ENCODE measurements at regions not wholly inside any gene's neighbourhood (a gene's known extent, or its start where the extent isn't known, plus 50 kb on each side); places are given as distances from the start of the nearest gene placed in this dataset.

DNA sequence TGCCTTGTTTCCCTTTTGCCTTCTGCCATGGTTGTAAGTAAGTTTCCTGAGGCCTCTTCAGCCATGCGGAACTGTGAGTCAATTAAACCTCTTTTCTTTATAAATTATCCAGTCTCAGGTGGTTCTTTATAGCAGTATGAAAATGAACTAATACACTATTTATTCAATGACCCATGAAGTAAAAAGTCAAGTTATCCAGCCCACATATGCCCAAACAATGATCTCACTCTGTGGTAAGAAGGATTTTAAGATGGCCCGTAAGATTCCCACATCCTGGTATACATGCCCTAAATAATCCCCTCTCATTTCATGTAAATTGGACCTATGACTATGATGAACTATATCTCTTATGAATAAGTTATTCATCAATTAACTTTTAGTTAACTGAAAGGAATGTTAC is 1008.3 kb upstream of the B3GALT2 start:
- no peaks in the 10 kb centered on the region for H3K4me1 ChIP-seq (ENCODE audit: control insufficient read depth in 1 of 2, insufficient read depth in 2 of 2, low read length in 2 of 2)
- intact Hi-C loops (cut with micrococcal nuclease), result no loop called here
- no peak for ATAC-seq

More for the DNA sequence above, 1008.3 kb upstream of the B3GALT2 start:
- RAD21 ChIA-PET (ENCODE audit: low non-redundant PET in 1 of 2, low total read pairs in 2 of 2, uncharacterized antibody in 2 of 2, unreplicated experiment in 2 of 2), result no interaction called here
- no peak overlapping the region for H3K9ac ChIP-seq (ENCODE audit: low read length)
- H3K27ac ChIP-seq (ENCODE audit: low read depth, low read length), result no peak overlapping the region
- no peaks in the 10 kb centered on the region for H4K20me1 ChIP-seq (ENCODE audit: insufficient read depth)
- no TSS peak for BruUV-seq (replicated peaks)
- H3K9me3 ChIP-seq (ENCODE audit: control insufficient read depth in 1 of 2, insufficient read depth in 1 of 2, low read depth in 1 of 2, low read length in 2 of 2), result no peaks in the 10 kb centered on the region
- H3K4me3 ChIP-seq (replicated peaks in 1 of 2; ENCODE audit: low read depth in 1 of 2, low read length in 2 of 2), result no peak overlapping the region
- H3K9me2 ChIP-seq (ENCODE audit: insufficient read depth), result no peaks in the 10 kb centered on the region; the same call in 1 of the 2 replicates
- no peak overlapping the region for H2AFZ ChIP-seq (ENCODE audit: low read depth, low read length, poor library complexity, severe bottlenecking)
- no peaks in the 10 kb centered on the region for H3K79me2 ChIP-seq (ENCODE audit: insufficient read depth, low read length)
- TF ChIP-seq ELF1 (IDR thresholded peaks at IDR 0.05; ENCODE audit: borderline replicate concordance, low read depth), result no peak
- no peak for TF ChIP-seq SRF (IDR thresholded peaks at IDR 0.05; ENCODE audit: low read depth)
- TF ChIP-seq POLR2A (IDR thresholded peaks at IDR 0.05; ENCODE audit: borderline replicate concordance, extremely low read depth, insufficient read depth, insufficient read length), result no peak
- TF ChIP-seq, protein P1, sequence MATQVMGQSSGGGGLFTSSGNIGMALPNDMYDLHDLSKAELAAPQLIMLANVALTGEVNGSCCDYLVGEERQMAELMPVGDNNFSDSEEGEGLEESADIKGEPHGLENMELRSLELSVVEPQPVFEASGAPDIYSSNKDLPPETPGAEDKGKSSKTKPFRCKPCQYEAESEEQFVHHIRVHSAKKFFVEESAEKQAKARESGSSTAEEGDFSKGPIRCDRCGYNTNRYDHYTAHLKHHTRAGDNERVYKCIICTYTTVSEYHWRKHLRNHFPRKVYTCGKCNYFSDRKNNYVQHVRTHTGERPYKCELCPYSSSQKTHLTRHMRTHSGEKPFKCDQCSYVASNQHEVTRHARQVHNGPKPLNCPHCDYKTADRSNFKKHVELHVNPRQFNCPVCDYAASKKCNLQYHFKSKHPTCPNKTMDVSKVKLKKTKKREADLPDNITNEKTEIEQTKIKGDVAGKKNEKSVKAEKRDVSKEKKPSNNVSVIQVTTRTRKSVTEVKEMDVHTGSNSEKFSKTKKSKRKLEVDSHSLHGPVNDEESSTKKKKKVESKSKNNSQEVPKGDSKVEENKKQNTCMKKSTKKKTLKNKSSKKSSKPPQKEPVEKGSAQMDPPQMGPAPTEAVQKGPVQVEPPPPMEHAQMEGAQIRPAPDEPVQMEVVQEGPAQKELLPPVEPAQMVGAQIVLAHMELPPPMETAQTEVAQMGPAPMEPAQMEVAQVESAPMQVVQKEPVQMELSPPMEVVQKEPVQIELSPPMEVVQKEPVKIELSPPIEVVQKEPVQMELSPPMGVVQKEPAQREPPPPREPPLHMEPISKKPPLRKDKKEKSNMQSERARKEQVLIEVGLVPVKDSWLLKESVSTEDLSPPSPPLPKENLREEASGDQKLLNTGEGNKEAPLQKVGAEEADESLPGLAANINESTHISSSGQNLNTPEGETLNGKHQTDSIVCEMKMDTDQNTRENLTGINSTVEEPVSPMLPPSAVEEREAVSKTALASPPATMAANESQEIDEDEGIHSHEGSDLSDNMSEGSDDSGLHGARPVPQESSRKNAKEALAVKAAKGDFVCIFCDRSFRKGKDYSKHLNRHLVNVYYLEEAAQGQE (IDR thresholded peaks at IDR 0.05; ENCODE audit: low read depth), result no peak
- no peak for TF ChIP-seq SIN3A (IDR thresholded peaks at IDR 0.05; ENCODE audit: low read depth)
- TF ChIP-seq TCF7L2 (IDR thresholded peaks at IDR 0.05; ENCODE audit: borderline replicate concordance, extremely low read depth, insufficient read depth, insufficient read length), result no peak
- no peak for TF ChIP-seq YY1 (IDR thresholded peaks at IDR 0.05; ENCODE audit: extremely low read depth, insufficient replicate concordance, low read depth, low read length)
- TF ChIP-seq, protein P2, sequence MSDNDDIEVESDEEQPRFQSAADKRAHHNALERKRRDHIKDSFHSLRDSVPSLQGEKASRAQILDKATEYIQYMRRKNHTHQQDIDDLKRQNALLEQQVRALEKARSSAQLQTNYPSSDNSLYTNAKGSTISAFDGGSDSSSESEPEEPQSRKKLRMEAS (IDR thresholded peaks at IDR 0.05), result no peak
- no peak for TF ChIP-seq RAD21 (IDR thresholded peaks at IDR 0.05; ENCODE audit: low read depth)
- TF ChIP-seq SP1 (IDR thresholded peaks at IDR 0.05; ENCODE audit: low read depth), result no peak
- TF ChIP-seq EZH2phosphoT487 (IDR thresholded peaks at IDR 0.05; ENCODE audit: borderline replicate concordance), result no peak
- no peak for TF ChIP-seq ZNF274 (IDR thresholded peaks at IDR 0.05; ENCODE audit: low read depth, low read length)
- no peak for TF ChIP-seq ZFX (IDR thresholded peaks at IDR 0.05)
- TF ChIP-seq EZH2 (IDR thresholded peaks at IDR 0.05), result no peak
- TF ChIP-seq, protein P3, sequence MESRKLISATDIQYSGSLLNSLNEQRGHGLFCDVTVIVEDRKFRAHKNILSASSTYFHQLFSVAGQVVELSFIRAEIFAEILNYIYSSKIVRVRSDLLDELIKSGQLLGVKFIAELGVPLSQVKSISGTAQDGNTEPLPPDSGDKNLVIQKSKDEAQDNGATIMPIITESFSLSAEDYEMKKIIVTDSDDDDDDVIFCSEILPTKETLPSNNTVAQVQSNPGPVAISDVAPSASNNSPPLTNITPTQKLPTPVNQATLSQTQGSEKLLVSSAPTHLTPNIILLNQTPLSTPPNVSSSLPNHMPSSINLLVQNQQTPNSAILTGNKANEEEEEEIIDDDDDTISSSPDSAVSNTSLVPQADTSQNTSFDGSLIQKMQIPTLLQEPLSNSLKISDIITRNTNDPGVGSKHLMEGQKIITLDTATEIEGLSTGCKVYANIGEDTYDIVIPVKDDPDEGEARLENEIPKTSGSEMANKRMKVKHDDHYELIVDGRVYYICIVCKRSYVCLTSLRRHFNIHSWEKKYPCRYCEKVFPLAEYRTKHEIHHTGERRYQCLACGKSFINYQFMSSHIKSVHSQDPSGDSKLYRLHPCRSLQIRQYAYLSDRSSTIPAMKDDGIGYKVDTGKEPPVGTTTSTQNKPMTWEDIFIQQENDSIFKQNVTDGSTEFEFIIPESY (IDR thresholded peaks at IDR 0.05; ENCODE audit: extremely low read depth, insufficient replicate concordance, low read length), result no peak
- TF ChIP-seq, protein P4, sequence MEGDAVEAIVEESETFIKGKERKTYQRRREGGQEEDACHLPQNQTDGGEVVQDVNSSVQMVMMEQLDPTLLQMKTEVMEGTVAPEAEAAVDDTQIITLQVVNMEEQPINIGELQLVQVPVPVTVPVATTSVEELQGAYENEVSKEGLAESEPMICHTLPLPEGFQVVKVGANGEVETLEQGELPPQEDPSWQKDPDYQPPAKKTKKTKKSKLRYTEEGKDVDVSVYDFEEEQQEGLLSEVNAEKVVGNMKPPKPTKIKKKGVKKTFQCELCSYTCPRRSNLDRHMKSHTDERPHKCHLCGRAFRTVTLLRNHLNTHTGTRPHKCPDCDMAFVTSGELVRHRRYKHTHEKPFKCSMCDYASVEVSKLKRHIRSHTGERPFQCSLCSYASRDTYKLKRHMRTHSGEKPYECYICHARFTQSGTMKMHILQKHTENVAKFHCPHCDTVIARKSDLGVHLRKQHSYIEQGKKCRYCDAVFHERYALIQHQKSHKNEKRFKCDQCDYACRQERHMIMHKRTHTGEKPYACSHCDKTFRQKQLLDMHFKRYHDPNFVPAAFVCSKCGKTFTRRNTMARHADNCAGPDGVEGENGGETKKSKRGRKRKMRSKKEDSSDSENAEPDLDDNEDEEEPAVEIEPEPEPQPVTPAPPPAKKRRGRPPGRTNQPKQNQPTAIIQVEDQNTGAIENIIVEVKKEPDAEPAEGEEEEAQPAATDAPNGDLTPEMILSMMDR (IDR thresholded peaks at IDR 0.05 in 2 of 3, conservative IDR thresholded peaks at IDR 0.05 in 1 of 3; ENCODE audit: borderline replicate concordance in 1 of 3, insufficient read depth in 1 of 3, low read depth in 2 of 3, low read length in 2 of 3), result no peak
- no peak for TF ChIP-seq CBX3 (IDR thresholded peaks at IDR 0.05; ENCODE audit: low read depth)
- TF ChIP-seq, protein P5, sequence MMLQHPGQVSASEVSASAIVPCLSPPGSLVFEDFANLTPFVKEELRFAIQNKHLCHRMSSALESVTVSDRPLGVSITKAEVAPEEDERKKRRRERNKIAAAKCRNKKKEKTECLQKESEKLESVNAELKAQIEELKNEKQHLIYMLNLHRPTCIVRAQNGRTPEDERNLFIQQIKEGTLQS (IDR thresholded peaks at IDR 0.05), result no peak
- CTCF ChIA-PET, result no interaction called here
- H3K27me3 ChIP-seq (ENCODE audit: insufficient read depth, low read length), result no peaks in the 10 kb centered on the region
- DNase-seq (ENCODE audit: low read depth, low spot score), result no peak
- H3K36me3 ChIP-seq (ENCODE audit: control insufficient read depth in 1 of 2, insufficient read depth in 2 of 2, low read length in 2 of 2), result no peaks in the 10 kb centered on the region
- POLR2A ChIA-PET, result no interaction called here
- H3K4me2 ChIP-seq (ENCODE audit: low read length), result no peak overlapping the region

All from HCT116 (cell line).